Thyroid gland (tissue), 4 donors: ENCODE measurements at regions not wholly inside any gene's neighbourhood (a gene's known extent, or its start where the extent isn't known, plus 50 kb on each side); places are given as distances from the start of the nearest gene placed in this dataset.
A peak's percentile ranks its signal among the peaks of the same experiment; 100 is the strongest.

Source experiments
- DNase-seq, 2 donors: peaks; one replicate each; pipeline ENCODE4 v3.0.0-alpha.2; 2019
- H3K27ac ChIP-seq, 3 donors: fragments of 200-600 bp; sonication (generic); 1 replicate in 2 of 3; 2 replicates in 1 of 3; pipeline ENCODE4 v1.5.1; 2016 to 2019; ENCODE audit warnings: mild to moderate bottlenecking in 1 of 3, moderate library complexity in 1 of 3
- H3K27me3 ChIP-seq: fragments of 200-600 bp; sonication (generic); one replicate; pipeline ENCODE4 v1.5.1; 2019
- H3K36me3 ChIP-seq, 2 donors: fragments of 200-600 bp; sonication (generic); one replicate each; pipeline ENCODE4 v1.5.1; 2016 to 2019
- H3K4me1 ChIP-seq, 2 donors: fragments of 200-600 bp; sonication (generic); one replicate each; pipeline ENCODE4 v1.5.1; 2017 to 2019
- H3K4me3 ChIP-seq, 3 donors: fragments of 200-600 bp; sonication (generic); replicated peaks in 1 of 3; 1 replicate in 2 of 3; 2 replicates in 1 of 3; pipeline ENCODE4 v1.5.1; 2016; ENCODE audit warnings: mild to moderate bottlenecking in 1 of 3
- H3K9me3 ChIP-seq: fragments of 200-600 bp; sonication (generic); one replicate; pipeline ENCODE4 v1.5.1; 2017
- POLR2A ChIP-seq, 2 donors: fragments of 450-650 bp; IDR thresholded peaks; one replicate each; pipeline ENCODE4 v1.6.1; 2017; ENCODE audit warnings: antibody characterized with exemption in 2 of 2, mild to moderate bottlenecking in 2 of 2, moderate library complexity in 1 of 2
- WGBS, 2 donors: methylation state at CpG; one replicate each; pipeline ENCODE4 v1.1.5; 2017; 5-methylcytosine and 5-hydroxymethylcytosine counted together
- intact Hi-C: fragments of 100-400 bp; cut with DNase I; formaldehyde crosslinking; loops from one replicate; pipeline ENCODE4 v1.15.1; 2023
- TF ChIP-seq, protein P1 (sequence below), 6 experiments: fragments of 200-600 bp in 3 of 6; fragments of 450-650 bp in 3 of 6; sonication (generic) in 3 of 6; IDR thresholded peaks; one replicate each; pipeline ENCODE4 v1.5.1; 2016 to 2019; ENCODE audit warnings: antibody characterized with exemption in 6 of 6, mild to moderate bottlenecking in 2 of 6, inconsistent platforms in 1 of 6, moderate library complexity in 1 of 6

DNA sequence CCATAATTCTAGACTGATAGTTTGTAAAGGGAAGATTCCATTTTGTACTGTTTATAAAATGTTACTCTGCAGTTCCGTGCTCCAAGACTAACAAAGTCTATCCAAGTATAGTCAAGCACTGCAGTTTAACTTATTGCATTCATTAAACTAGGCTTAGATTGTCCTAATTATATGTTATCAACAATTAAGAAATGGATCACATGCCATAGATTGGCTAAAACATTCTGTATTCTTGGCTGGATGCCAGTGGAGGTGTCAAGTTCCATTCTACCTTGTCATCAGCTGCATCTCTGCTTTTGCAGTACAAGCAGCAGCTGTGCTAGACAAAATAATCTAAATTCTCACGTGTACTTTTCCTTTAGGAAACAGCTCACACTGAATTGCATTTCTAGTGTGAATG is 69.4 kb upstream of the MEF2C start:
- TF ChIP-seq POLR2A (IDR thresholded peaks at IDR 0.05): no peak
- TF ChIP-seq, protein P1, sequence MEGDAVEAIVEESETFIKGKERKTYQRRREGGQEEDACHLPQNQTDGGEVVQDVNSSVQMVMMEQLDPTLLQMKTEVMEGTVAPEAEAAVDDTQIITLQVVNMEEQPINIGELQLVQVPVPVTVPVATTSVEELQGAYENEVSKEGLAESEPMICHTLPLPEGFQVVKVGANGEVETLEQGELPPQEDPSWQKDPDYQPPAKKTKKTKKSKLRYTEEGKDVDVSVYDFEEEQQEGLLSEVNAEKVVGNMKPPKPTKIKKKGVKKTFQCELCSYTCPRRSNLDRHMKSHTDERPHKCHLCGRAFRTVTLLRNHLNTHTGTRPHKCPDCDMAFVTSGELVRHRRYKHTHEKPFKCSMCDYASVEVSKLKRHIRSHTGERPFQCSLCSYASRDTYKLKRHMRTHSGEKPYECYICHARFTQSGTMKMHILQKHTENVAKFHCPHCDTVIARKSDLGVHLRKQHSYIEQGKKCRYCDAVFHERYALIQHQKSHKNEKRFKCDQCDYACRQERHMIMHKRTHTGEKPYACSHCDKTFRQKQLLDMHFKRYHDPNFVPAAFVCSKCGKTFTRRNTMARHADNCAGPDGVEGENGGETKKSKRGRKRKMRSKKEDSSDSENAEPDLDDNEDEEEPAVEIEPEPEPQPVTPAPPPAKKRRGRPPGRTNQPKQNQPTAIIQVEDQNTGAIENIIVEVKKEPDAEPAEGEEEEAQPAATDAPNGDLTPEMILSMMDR (IDR thresholded peaks at IDR 0.05): no peak
- Histone ChIP-seq H3K36me3 (no peaks in the 10 kb centered on the region), H3K27ac (no peak overlapping the region), H3K9me3 (no peaks in the 10 kb centered on the region), H3K4me3 (no peak overlapping the region), H3K4me1 (no peaks in the 10 kb centered on the region), H3K27me3 (no peaks in the 10 kb centered on the region)
- WGBS, 2 donors: 47 to 59% methylated on average over 2 of the region's 2 CpGs
- intact Hi-C loops: no loop called here
- no peak for DNase-seq

DNA sequence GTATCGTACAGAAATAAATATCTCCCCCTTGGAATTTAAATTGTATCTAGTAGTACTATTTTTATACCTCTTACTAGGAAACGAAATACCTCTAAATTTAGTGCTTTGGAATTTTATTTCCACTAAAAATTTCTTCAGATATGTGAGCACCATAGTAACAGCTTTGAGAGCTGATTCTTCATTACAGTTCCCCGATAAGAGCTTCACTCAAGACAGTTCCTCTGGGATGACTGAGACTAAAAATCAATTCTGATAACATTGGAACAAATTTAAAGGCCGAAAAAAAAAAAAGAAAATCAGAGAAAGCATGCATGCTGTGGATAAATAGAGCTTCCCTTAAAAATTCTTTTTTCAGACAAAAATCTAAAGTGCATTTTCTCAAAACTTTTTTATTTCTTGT is 68.5 kb upstream of the MEF2C start:
- Histone ChIP-seq H3K9me3 (no peaks in the 10 kb centered on the region), H3K27me3 (no peaks in the 10 kb centered on the region), H3K36me3 (no peaks in the 10 kb centered on the region), H3K4me1 (no peaks in the 10 kb centered on the region), H3K27ac (no peak overlapping the region), H3K4me3 (no peak overlapping the region)
- intact Hi-C loops: no loop called here
- TF ChIP-seq, protein P1 (IDR thresholded peaks at IDR 0.05): no peak
- no peak for TF ChIP-seq POLR2A (IDR thresholded peaks at IDR 0.05)
- no peak for DNase-seq
- 79 to 83% methylated on average over 4 of the region's 4 CpGs for WGBS, 2 donors

DNA sequence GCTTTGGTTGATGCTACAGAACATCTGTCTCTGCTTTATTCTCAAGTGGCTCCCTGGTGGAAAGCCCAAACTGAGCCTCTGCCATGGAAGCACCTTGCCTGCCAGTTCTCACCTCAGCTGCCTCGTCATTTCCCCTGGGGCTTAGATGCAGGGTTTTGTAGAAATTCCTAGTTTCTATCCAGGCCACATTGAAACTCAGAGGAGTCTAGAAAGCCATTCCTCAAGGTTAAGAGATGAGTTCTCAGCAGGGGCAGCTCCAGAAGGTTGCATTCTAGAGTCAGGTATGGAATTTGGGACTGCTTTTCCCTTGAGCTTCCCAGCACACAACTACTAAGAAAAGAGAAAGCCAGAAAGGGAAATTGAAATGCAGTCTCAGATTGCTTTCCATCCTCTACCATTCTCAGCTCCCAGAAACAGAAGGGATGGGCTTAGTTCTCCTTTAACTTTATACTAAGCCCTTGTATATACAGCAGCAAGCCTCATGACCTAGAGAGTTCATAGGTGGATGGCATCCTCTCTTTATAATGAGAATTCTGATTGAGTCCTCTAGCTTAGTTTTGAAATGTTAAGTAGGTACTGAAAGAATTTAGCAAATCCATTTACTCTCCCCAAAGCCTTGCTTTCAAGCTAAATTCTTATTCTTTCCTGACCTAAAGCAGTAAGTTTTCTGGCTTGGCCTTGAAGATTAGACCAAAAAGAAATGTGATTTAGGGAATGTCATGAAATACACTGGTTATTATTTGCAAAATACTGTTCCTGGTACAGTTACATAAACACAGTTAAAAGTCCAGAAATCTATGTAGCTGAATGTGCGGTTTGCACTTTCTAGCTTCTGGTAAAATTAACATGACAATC is 66.0 kb upstream of the MEF2C start:
- Histone ChIP-seq H3K9me3 (no peaks in the 10 kb centered on the region), H3K4me3 (no peak overlapping the region), H3K36me3 (no peaks in the 10 kb centered on the region), H3K4me1 (no peaks in the 10 kb centered on the region), H3K27me3 (no peaks in the 10 kb centered on the region), H3K27ac (no peak overlapping the region)
- WGBS, 2 donors: 96 to 99% methylated on average over 2 of the region's 2 CpGs
- TF ChIP-seq, protein P1 (IDR thresholded peaks at IDR 0.05): no peak
- TF ChIP-seq POLR2A (IDR thresholded peaks at IDR 0.05): no peak
- intact Hi-C loops: no loop called here
- no peak for DNase-seq

DNA sequence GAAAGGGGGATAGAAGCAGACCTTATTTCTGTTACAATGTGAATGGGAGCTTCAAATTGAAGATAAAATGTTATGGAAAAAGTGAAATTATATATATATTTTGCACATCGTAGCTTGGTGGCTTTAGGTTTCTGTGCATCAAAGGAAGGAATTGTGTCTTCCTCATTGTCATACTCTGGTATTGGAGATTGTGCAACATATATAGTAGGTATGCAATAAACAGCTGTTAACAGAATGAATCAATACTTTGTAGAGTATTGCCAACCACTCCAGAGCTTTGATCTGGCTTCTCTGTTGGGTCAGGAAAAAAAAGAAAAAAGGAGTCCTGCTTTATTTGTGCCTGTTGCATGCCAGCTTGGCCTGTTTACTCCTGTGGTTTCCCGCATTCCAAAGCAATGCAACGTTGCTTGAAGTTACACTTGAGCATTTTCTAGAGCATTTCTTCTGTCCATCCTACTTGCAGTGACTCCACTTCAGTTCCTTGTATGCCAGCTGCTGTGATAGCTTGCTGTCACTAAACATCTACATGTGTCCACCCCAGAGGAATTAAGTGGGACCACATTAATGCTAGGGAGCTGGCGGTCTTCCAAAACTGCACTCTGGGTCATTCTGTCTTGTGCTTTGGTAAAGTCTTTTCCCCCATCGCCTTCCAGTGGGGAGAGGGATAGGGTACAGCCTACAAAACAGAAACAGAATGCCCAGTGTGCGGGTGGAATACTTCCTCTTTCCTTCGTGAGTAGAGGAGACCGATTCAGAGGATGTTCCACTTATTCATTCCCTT is 62.0 kb upstream of the MEF2C start:
- DNase-seq: peak; percentile 11 to 28
- Histone ChIP-seq H3K27ac (no peak overlapping the region), H3K9me3 (no peaks in the 10 kb centered on the region), H3K27me3 (no peaks in the 10 kb centered on the region), H3K4me3 (no peak overlapping the region), H3K36me3 (no peaks in the 10 kb centered on the region), H3K4me1 (peaks cover 21 to 22% of the 10 kb centered on the region in 2 donors)
- intact Hi-C loops: no loop called here
- WGBS, 2 donors: 76 to 77% methylated on average over 8 of the region's 8 CpGs
- TF ChIP-seq, protein P1 (IDR thresholded peaks at IDR 0.05): no peak
- TF ChIP-seq POLR2A (IDR thresholded peaks at IDR 0.05): no peak

GRCh38 chr5:88941581-88941980 is 58.6 kb upstream of the MEF2C start:
- Histone ChIP-seq H3K9me3 (no peaks in the 10 kb centered on the region), H3K4me3 (no peak overlapping the region), H3K36me3 (no peaks in the 10 kb centered on the region), H3K27me3 (no peaks in the 10 kb centered on the region), H3K4me1 (peaks cover 21 to 22% of the 10 kb centered on the region in 2 donors), H3K27ac (peak overlapping the region; percentile 76 to 92 (median 87))
- DNase-seq: peak; percentile 56 to 60
- intact Hi-C loops: no loop called here
- WGBS, 2 donors: 42 to 70% methylated on average over 2 of the region's 2 CpGs
- TF ChIP-seq POLR2A (IDR thresholded peaks at IDR 0.05): no peak
- TF ChIP-seq, protein P1 (IDR thresholded peaks at IDR 0.05): no peak
